Activated CD8-positive, alpha-beta memory T cell treated with anti-CD3 and anti-CD28 coated beads for 1 hour (primary cell): ENCODE measurements at regions not wholly inside any gene's neighbourhood (a gene's known extent, or its start where the extent isn't known, plus 50 kb on each side); places are given as distances from the start of the nearest gene placed in this dataset.
"Not testable (repeated sequence)": the region's sequence is repeated elsewhere in the genome, so short reads cannot be mapped to it uniquely, and the experiment has no call there.

Experiments used
- DNase-seq, 2 donors: peaks; one replicate each; pipeline ENCODE4 v3.0.0-alpha.2; 2020; ENCODE audit warnings: low read depth in 1 of 2; ENCODE audit errors: extremely low read depth in 1 of 2

GRCh38 chr9:95785209-95785608 is 90.3 kb upstream of the ERCC6L2 start:
- DNase-seq = no peak

DNA sequence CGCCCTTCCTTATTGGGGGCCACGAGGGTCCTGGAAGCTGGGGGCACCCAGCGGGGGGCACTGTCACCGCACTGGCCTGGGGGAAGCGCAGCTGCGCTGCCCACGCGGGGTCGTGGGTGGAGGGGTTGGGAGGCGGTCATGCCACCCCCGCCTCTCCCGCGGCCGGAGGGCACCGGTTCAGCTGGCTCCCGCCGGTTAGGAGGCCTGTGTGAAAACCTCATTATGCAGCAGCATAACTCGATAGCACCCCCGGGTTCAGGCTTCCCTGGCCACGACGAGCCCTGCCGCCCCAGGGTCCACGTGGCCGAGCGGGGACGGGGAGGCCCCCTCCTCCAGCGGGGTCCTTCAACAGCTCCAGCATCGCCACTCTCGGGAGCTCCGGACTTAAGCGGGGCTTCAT is 91.2 kb upstream of the ERCC6L2 start:
- DNase-seq = no peak

- DNase-seq = no peak
Observed at GRCh38 chr9:95783426-95783975, 92.0 kb upstream of the ERCC6L2 start.

- DNase-seq = no peak
Observed at GRCh38 chr9:95780751-95781150, 94.7 kb upstream of the ERCC6L2 start.

DNA sequence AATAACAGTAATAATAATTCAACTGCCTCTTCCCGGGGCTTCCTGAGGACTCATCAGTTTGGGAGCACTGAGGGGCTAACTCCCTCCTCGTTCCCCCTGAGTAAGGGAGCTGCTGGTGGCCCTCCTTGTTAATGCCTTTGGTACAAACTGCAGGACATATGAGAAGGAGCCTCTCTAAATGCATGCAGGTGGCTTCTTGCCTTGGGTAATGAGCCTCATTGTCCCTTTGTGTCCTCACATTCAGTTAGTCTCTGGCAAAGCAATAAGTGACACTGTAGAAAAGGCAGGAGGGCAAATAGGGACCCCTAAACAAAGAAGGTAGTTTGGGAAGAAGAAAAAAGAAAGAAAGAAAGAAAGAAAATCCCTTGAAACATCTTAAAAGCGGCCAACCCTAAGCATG is 95.4 kb upstream of the ERCC6L2 start:
- DNase-seq = no peak

DNA sequence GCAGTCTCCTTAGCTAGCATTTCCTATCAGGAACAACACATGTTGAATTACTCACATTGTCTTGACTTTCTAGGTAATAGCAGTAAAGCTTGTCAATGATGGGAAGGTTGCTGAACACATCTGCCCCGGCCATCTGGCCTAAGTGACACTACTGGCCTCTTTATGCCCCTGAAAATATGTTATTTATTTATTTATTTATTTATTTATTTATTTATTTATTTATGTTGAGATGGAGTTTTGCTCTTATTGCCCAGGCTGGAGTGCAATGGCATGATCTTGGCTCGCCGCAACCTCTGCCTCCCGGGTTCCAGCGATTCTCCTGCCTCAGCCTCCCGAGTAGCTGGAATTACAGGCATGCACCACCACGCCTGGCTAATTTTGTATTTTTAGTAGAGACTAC is 95.9 kb upstream of the ERCC6L2 start:
- DNase-seq = not testable (repeated sequence)

- no peak for DNase-seq
Observed at GRCh38 chr9:95778957-95779356, 96.5 kb upstream of the ERCC6L2 start.

DNA sequence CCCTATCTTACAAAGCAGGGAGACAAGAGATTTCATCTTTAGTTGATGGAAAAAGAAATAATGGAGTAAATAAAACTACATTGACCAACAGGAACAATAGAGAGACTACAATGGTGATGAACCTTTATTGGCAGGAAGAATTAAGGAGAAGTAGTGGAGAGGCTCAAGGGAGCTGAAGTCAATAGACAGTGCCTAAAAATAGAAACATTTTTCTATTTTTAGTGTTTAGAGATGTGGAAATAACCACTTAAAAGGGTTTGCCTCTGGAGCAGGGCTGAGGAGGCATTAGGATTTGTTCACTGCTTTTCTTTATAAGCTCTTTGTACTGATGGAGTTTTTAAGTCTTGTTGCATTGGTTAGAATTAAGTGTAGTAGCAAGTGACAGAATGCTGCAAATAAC is 98.4 kb upstream of the ERCC6L2 start:
- DNase-seq = no peak

DNA sequence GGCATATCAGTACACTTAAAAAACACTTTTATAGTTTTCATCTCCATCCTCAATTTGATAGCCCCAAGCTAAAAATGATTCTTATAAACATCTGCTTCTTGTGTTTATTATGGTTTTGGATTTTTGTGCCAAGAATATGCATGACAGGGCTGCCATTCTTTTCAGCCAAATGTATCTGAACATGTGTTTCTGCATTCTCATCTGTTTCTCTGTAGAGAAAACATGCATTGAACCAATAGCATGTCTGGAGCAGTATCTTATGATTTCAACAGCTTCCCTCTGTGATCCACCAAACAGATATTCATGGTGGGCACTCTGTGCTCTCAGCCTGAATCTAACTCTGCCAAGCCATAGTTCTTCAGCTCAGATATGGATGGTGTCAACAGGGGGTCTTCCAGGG is 99.3 kb upstream of the ERCC6L2 start:
- no peak for DNase-seq

GRCh38 chr9:95775191-95775590 is 100.3 kb upstream of the ERCC6L2 start:
- no peak for DNase-seq

DNA sequence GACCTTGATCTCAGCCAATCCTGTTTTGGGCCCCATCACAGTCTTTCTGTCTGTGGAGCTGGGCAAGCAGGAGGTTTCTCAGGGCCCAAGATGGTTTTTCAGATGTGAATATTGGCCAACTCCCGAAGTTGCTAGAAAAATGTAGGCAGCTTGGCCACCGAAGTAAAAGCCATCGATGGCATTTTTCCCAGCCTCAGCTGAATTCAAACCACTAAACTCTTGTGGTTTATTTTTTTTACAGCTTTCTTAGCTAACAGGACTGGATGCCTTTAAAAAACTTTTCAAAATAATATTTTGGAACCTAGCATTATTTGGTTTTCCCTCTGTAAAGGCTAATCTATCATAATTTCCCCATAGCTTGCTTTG is 102.5 kb upstream of the ERCC6L2 start:
- DNase-seq = no peak

DNA sequence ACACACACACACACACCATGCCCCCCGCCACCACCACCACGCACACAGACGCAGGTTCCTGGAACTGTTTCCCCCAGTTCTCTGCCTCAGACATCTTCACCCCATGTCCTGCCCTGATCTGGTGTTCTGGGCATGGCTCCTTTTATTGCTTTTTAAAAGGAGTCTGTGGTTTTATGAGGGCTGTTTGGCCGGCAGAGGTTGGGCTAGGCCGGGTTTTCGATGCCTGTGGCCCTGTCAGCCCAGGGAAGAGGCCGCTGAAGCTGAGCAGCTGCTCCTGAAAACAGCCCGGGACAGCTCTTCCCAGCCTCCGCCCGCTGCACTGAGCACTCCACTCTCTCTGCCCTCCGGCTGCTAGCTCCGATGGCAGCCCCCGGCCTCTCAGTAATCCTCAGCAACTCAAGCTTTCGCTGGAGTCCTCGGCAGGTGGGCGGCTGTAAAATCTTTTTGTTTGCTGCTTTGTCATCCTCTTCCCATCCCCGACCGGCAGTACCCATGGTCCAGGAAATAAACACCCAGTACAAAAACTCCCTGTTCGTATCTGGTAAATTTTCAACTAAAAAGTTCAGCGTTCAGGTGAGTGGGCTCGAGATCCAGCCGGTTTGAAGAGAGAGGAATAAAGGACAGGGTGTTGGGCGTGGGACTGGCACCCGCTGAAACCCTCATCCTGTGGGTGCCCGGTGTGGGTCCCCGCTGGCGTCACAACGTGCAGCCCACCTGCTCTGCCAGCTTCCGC is 103.0 kb upstream of the ERCC6L2 start:
- no peak for DNase-seq

DNA sequence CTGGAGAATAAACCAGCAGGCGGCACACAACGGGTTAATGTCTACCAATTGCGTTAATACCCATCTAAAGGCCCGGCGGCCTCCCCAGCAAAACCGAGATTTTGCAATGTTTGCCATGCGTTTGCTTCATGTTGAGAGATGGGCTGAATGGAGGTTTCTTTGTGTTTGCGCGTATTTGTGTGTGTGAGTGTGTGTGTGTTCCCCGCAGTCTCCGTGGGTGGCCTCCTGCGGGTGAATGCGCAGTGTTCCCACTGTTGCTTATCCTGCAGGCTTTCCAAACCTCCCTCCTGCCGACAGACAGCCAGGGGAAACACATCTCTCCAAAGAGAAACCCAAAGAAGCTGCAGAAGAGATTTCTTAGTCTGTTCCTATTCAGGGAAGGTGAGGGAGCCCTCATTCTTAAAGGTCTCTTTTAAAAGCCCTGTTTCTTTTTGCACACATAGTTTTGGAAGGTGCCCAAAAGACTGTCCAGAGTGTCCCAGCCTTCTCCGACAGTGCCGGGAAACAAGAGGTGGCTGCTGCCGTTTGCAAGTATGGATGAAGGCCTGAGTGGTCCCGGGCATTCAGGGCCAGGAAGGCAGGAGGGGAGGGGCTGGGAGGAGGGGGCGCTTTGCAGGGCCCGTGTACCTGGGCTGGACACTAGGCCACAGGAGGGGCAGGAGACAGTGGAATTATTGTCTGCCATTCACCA is 103.8 kb upstream of the ERCC6L2 start:
- DNase-seq = no peak

DNA sequence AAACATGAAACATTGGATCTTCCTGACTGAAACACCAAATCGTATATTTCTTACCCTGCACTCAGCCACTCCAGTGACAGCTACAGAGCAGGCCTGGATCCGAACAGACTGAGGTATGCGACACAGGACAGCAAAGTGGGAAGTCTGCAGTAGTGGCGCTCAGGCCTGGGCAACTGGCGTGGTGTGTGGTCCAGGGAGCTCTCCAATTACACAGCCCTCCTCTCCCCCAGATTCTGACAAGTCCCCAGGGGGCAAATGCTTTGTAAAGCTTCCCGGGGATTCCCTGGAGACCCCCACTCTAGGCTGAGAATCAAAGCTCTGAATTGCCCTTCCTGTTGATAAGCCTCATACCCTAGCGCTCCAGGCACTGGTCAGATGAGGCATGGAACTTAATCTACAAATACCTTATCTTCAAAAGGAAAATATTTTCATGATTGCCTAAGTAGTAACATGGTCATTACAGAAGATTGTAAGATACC is 104.8 kb upstream of the ERCC6L2 start:
- no peak for DNase-seq

- no peak for DNase-seq
Observed at GRCh38 chr9:95769909-95770433, 105.5 kb upstream of the ERCC6L2 start.

- no peak for DNase-seq
Observed at GRCh38 chr9:95769473-95769872, 106.0 kb upstream of the ERCC6L2 start.

DNA sequence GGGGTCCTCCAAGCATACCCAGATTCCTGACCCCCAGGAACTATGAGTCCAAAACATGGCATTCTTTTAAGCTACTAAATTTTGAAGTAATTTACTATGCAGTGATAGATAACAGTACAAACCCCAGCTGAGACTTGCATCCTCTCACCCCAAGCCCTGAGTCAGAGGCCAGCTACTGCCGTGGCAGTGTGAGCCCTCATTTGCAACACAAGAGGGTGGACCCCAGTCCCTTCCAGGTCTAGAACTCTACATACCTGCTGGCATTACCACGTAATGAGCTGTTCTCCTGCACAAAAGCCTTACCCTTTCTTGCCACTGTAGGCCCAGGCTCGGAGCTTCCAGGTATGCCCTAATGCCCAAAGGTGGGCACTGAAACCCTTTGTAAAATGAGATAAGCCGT is 108.6 kb upstream of the ERCC6L2 start:
- no peak for DNase-seq

DNA sequence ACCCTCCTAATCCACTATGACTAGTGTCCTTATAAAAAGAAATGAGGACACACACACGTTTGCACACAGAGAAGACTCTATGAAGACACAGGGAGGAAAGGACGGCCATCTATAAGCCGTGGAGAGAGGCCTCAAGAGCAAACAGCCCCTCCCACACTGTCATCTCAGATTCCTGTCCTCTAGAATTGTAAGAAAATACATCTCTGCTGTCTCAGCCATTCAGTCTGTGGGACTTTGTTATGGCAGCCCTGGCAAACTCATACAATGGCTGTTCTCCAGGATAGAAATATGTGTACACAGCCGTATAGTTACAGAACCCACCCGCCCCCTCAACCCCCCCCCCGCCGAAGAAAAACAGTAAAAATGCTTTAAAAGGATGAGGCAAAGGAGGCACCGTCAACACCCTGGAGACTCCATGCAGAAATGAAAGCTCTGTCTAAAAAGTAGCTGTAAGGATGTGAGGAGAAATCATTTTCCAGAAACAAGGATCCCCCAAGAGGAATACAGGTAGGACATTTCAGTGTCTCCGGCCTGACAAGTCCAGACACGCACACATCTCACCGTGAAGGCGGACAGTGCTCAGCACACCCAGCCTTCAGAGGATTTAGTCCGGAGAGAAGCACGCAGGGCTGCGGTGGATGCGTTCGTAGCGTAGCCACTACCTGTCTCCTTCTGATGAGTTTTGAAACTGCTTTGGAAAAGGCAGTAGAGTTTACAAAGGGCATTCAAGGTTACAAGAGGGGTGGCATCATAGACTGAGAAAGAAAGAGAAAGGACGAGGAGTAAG is 110.8 kb upstream of the ERCC6L2 start:
- no peak for DNase-seq

DNA sequence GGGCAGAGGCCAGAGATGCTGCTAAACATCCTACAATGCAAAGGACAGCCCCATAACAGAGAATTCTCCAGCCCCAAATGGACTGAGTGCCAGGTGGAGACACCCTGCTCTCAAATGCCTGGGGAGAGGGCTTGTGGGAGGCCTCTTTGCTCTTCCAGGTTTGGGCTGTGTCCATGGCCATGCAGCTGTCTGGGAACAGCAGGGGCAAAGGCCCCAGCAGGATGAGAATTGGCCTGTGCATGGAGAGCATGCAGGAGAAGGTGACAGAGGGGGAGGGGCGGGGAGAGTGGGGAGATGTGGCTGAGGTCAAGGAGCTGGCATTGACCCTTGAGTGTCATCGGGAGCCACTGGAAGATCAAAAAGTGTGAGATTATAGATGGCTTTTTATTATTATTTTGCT is 111.5 kb upstream of the ERCC6L2 start:
- no peak for DNase-seq

DNA sequence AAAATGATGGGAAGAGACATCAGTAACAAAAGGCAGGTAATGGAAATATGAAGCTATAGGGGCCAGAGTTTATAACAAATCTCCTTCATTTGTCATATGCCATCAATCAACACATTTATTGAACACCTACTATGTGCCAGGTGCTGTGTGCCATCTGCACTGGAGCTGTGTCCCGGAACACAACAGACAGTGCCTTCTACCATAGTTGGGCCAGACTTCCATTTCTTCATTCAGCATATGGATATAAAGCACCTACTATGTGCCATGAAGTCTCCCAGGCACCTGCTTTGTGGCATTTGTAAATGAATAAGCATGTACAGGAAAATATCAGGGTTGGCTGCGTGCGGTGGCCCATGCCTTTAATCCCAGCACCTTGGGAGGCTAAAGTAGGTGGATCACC is 112.5 kb upstream of the ERCC6L2 start:
- no peak for DNase-seq

DNA sequence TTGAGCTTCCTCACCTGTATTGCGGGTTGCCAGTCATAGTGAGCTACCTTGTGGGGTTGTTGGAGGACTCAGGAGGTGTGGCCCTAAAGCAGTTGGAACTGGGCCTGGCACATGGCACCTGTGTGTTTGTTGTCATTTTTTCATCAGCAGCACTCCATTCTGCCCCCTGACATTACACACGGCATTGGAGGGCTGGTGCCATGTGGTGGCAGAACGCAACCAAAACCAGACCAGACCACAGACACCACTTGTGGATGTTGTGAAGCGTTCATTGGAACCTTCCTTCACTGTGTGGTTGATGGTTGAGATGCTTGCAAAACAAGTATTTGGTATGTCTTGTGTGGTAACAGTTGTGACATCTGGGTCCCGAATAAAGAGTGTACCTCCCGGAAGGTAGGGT is 113.2 kb upstream of the ERCC6L2 start:
- no peak for DNase-seq
